Tibial nerve (tissue), 4 donors: ENCODE measurements at regions not wholly inside any gene's neighbourhood (a gene's known extent, or its start where the extent isn't known, plus 50 kb on each side); places are given as distances from the start of the nearest gene placed in this dataset.
"Not testable (repeated sequence)": the region's sequence is repeated elsewhere in the genome, so short reads cannot be mapped to it uniquely, and the experiment has no call there.

Source experiments
- DNase-seq, 2 donors: peaks; one replicate each; pipeline ENCODE4 v3.0.0-alpha.2; 2019; ENCODE audit warnings: low spot score in 2 of 2
- H3K27ac ChIP-seq, 4 donors: fragments of 200-600 bp; sonication (generic) in 3 of 4; one replicate each; pipeline ENCODE4 v1.5.1; 2017 to 2019; ENCODE audit warnings: mild to moderate bottlenecking in 1 of 4
- H3K27me3 ChIP-seq, 2 donors: fragments of 200-600 bp; sonication (generic) in 1 of 2; one replicate each; pipeline versions ENCODE4 v1.5.1 to v1.6.0; 2017 to 2019
- H3K36me3 ChIP-seq, 3 donors: fragments of 200-600 bp; sonication (generic); one replicate each; pipeline ENCODE4 v1.5.1; 2018 to 2019
- H3K4me1 ChIP-seq, 4 donors: fragments of 200-600 bp; sonication (generic) in 3 of 4; one replicate each; pipeline ENCODE4 v1.5.1; 2017 to 2019
- H3K4me3 ChIP-seq, 4 donors: fragments of 200-600 bp; sonication (generic) in 3 of 4; one replicate each; pipeline ENCODE4 v1.5.1; 2017 to 2019; ENCODE audit warnings: mild to moderate bottlenecking in 1 of 4, moderate library complexity in 1 of 4
- H3K9me3 ChIP-seq, 4 donors: fragments of 200-600 bp; sonication (generic) in 3 of 4; one replicate each; pipeline ENCODE4 v1.5.1; 2017 to 2019
- EP300 ChIP-seq, 2 donors: sonication (generic); formaldehyde crosslinking; IDR thresholded peaks; one replicate each; pipeline ENCODE4 v1.6.1; 2017; ENCODE audit warnings: antibody characterized with exemption in 2 of 2, mild to moderate bottlenecking in 1 of 2
- POLR2A ChIP-seq, 2 donors: fragments of 450-650 bp; IDR thresholded peaks; one replicate each; pipeline ENCODE4 v1.6.1; 2017; ENCODE audit warnings: antibody characterized with exemption in 2 of 2, mild to moderate bottlenecking in 2 of 2, moderate library complexity in 2 of 2
- WGBS, 2 donors: methylation state at CpG; one replicate each; pipeline ENCODE4 v1.1.5; 2018; 5-methylcytosine and 5-hydroxymethylcytosine counted together
- TF ChIP-seq, protein P1 (sequence below), 5 experiments: fragments of 200-600 bp in 3 of 5; fragments of 450-650 bp in 2 of 5; sonication (generic) in 3 of 5; IDR thresholded peaks; one replicate each; pipeline ENCODE4 v1.5.1; 2016 to 2019; ENCODE audit warnings: antibody characterized with exemption in 5 of 5, mild to moderate bottlenecking in 3 of 5, moderate library complexity in 2 of 5

DNA sequence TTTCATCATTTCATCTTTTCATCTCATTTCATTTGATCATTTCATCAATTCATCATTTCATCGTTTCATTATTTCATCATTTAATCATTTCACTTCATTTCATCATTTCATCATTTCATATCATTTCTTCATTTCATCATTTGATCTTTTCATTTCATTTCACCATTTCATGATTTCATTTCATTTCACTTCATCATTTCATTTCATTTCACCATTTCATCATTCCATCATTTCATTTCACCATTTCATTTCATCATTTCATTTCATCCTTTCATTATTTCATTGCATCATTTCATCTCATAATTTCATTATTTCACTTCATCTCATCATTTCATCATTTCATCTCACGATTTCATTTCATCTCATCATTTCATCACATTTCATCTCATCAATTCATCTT lies 127.8 kb downstream of the ANKRD30BL start:
- no peak overlapping the region for H3K4me3 ChIP-seq
- no peaks in the 10 kb centered on the region for H3K36me3 ChIP-seq
- H3K4me1 ChIP-seq = peaks cover 0 to 15% (median 3%) of the 10 kb centered on the region in 4 donors
- H3K9me3 ChIP-seq = no peaks in the 10 kb centered on the region
- WGBS, 2 donors = 87% methylated on average over 2 of the region's 2 CpGs
- H3K27me3 ChIP-seq = peaks cover 0 to 17% of the 10 kb centered on the region in 2 donors
- DNase-seq = no peak
- TF ChIP-seq EP300 (IDR thresholded peaks at IDR 0.05) = no peak
- TF ChIP-seq POLR2A (IDR thresholded peaks at IDR 0.05) = no peak
- TF ChIP-seq, protein P1, sequence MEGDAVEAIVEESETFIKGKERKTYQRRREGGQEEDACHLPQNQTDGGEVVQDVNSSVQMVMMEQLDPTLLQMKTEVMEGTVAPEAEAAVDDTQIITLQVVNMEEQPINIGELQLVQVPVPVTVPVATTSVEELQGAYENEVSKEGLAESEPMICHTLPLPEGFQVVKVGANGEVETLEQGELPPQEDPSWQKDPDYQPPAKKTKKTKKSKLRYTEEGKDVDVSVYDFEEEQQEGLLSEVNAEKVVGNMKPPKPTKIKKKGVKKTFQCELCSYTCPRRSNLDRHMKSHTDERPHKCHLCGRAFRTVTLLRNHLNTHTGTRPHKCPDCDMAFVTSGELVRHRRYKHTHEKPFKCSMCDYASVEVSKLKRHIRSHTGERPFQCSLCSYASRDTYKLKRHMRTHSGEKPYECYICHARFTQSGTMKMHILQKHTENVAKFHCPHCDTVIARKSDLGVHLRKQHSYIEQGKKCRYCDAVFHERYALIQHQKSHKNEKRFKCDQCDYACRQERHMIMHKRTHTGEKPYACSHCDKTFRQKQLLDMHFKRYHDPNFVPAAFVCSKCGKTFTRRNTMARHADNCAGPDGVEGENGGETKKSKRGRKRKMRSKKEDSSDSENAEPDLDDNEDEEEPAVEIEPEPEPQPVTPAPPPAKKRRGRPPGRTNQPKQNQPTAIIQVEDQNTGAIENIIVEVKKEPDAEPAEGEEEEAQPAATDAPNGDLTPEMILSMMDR (IDR thresholded peaks at IDR 0.05) = no peak
- H3K27ac ChIP-seq = no peak overlapping the region

DNA sequence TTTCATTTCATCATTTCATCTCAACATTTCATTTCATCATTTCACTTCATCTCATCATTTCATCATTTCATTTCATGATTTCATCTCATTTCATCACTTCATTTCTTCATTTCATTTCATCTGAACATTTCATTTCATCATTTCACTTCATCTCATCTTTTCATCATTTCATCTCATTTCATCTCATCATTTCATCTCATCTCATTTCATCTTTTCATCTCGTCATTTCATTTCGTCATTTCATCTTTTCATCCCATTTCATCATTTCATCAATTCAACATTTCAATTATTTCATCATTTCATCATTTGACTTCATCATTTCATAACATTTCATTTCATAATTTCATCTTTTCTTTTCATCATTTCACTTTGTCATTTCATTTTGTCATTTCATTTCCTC lies 128.4 kb downstream of the ANKRD30BL start:
- DNase-seq = no peak

DNA sequence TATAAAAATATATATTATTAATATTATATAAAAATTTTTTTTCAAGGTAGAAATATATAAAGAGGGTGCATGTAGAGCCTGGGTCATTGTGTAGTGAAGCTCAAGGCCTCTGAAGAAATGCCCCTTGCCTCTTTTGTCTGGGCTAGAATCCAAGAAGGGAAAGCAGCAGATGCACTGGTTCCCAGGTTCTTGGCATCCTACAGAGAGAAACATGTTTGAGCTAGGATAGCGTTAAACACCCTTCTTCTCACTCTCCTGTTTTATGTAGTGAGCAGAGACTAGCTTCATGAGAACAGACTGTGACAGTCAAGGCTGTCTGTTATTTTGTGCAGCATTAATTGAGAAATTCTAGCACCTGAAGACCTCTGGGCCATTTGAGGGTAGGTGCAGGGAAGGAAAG lies 149.7 kb downstream of the ANKRD30BL start:
- H3K36me3 ChIP-seq, DNase-seq, H3K9me3 ChIP-seq, H3K4me3 ChIP-seq, H3K4me1 ChIP-seq, H3K27ac ChIP-seq, H3K27me3 ChIP-seq: not testable (repeated sequence)
- WGBS, 2 donors = 81 to 90% methylated on average over 1 of the region's 1 CpG

More for the DNA sequence above, 128.4 kb downstream of the ANKRD30BL start:
- H3K27ac ChIP-seq = no peak overlapping the region
- no peak overlapping the region for H3K4me3 ChIP-seq
- WGBS, 2 donors = 94 to 95% methylated on average over 2 of the region's 2 CpGs
- H3K9me3 ChIP-seq = no peaks in the 10 kb centered on the region
- no peak for TF ChIP-seq EP300 (IDR thresholded peaks at IDR 0.05)
- H3K36me3 ChIP-seq = no peaks in the 10 kb centered on the region
- H3K4me1 ChIP-seq = peaks cover 0 to 10% (median 3%) of the 10 kb centered on the region in 4 donors
- H3K27me3 ChIP-seq = peaks cover 0 to 11% of the 10 kb centered on the region in 2 donors

DNA sequence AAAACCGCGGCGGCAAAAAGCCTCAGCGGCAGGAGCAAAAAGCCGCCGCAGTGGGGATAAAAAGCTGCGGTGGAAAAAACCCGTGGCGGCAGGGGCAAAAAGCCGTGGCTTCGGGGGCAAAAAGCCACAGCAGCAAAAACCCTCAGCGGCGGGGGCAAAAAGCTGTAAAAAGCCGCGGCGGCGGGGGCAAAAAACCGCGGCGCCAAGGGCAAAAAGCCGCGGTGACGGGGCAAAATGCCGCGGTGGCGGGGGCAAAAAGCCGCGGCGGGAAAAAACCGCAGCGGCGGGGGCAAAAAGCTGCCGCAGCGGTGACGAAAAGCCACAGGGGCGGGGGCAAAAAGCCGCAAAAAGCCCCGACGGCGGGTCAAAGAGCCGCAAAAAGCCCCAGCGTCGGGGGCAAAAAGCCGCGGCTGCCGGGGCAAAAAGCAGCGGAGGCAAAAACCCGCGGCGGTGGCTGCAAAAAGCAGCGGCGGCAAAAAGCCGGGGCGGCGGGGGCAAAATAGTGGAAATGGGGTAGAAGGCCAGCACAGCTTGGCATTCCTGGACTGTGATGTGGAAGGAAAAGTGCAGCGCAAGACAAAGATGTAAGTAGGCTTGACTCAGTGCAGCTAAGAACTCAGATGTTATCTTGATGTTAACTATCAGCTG lies 151.8 kb downstream of the ANKRD30BL start:
- Histone ChIP-seq H3K4me3 (peak overlapping the region; percentile 15 to 50 (median 28)), H3K36me3 (no peaks in the 10 kb centered on the region), H3K27ac (peak overlapping the region in 2 of 4 donors; percentile 26 to 71), H3K4me1 (peaks cover 0 to 9% (median 0%) of the 10 kb centered on the region in 4 donors), H3K27me3 (peaks cover 0 to 7% of the 10 kb centered on the region in 2 donors), H3K9me3 (no peaks in the 10 kb centered on the region)
- DNase-seq = no peak
- 1 to 3% methylated on average over 54 to 56 of the region's 56 CpGs for WGBS, 2 donors
- TF ChIP-seq POLR2A (IDR thresholded peaks at IDR 0.05) (no peak), EP300 (IDR thresholded peaks at IDR 0.05) (no peak)
- TF ChIP-seq, protein P1 (IDR thresholded peaks at IDR 0.05) = no peak

DNA sequence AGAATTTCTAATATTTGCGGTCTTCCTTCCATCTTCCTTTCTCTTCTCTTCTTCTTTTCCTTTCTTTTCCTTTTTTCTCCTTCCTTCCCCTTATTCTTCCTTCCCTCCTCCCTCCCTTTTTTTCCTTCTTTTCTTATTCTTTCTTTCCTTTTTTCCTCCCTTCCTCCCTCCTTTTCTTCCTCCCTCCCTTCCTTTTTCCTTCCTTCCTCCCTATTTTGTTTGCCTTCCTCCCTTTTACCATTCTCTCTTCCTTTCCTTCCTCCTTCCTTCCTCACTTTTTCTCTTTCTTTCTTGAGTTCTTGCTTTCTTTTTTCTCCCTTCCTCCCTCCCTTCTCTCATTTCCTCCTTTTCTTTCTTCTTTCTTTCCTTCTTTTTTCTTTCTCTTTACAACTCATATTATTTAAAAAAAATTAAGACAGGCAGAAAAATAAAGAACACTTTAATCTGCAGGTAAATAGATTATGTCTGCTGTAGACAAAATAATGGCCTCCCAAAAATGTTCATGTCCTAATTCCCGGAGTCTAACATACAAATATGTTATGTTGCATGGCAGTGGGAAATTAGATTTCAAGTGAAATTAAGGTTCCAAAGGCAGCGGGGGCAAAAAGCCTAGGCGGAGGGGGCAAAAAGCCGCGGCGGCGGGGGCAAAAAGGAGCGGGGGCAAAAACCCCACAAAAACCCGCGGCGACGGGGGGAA lies 152.4 kb downstream of the ANKRD30BL start:
- Histone ChIP-seq H3K27ac (peak overlapping the region in 2 of 4 donors; percentile 26 to 71), H3K4me3 (peak overlapping the region in 3 of 4 donors; percentile 25 to 50 (median 32)), H3K27me3 (peaks cover 0 to 7% of the 10 kb centered on the region in 2 donors), H3K36me3 (no peaks in the 10 kb centered on the region), H3K4me1 (peaks cover 0 to 9% (median 0%) of the 10 kb centered on the region in 4 donors), H3K9me3 (no peaks in the 10 kb centered on the region)
- TF ChIP-seq POLR2A (IDR thresholded peaks at IDR 0.05) = no peak
- no peak for DNase-seq
- WGBS, 2 donors = 9 to 10% methylated on average over 13 of the region's 13 CpGs

DNA sequence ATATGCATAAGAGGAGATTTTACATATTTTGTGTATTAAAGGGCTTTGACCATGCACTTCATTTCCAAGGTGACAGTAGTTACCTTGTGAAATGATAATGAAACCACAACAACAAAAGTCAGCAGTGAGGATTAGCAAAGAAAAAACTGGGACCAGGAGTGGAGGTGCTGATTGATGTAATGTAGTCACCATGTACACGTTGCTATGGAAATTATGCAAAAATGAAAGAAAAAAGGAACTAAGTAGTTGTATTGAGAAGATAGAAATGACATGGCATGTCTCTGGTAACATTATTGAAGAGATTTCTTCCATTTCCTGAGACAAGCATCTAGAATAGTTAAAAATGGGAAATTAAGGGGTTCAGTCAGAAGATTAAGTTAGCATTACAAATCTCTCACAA lies 171.0 kb downstream of the ANKRD30BL start:
- H3K9me3 ChIP-seq = not testable (repeated sequence)
- WGBS, 2 donors = 42 to 50% methylated on average over 1 of the region's 1 CpG

DNA sequence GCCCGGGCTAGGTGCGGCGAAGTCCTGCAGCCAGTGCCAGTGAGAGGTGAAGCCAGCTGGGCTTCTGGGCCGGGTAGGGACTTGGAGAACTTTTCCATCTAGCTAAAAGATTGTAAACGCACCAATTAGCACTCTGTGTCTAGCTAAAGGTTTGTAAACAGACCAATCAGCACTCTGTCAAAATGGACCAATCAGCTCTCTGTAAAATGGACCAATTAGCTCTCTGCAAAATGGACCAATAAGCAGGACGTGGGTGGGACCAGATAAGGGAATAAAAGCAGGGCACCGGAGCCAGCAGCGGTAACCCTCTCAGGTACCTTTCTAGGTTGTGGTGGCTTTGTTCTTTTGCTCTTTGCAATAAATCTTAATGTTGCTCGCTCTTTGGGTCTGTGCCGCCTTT lies 195.1 kb downstream of the ANKRD30BL start:
- not testable (repeated sequence) for DNase-seq, H3K36me3 ChIP-seq, H3K9me3 ChIP-seq, H3K27me3 ChIP-seq, H3K27ac ChIP-seq, H3K4me3 ChIP-seq, H3K4me1 ChIP-seq
- WGBS, 2 donors = 84 to 87% methylated on average over 10 of the region's 10 CpGs

More for the DNA sequence above, 171.0 kb downstream of the ANKRD30BL start:
- not testable (repeated sequence) for H3K36me3 ChIP-seq, H3K4me1 ChIP-seq, H3K27ac ChIP-seq, H3K27me3 ChIP-seq, DNase-seq, H3K4me3 ChIP-seq
